Activated CD4-positive, alpha-beta T cell treated with anti-CD3 and anti-CD28 coated beads, Interleukin-2, amount 10 ng/mL, durations not matched to agents 7 days and 5 days (primary cell): ENCODE measurements at regions not wholly inside any gene's neighbourhood (a gene's known extent, or its start where the extent isn't known, plus 50 kb on each side); places are given as distances from the start of the nearest gene placed in this dataset.

Experiments used
- CTCF ChIA-PET: fragments of 350-600 bp; sonication (Branson Sonifier 250); formaldehyde crosslinking; loops from one replicate; lab custom pipeline; 2021; ENCODE audit warnings: antibody characterized with exemption; lab: Charles Lee
- POLR2A ChIA-PET: fragments of 350-600 bp; sonication (Branson Sonifier 250); formaldehyde crosslinking; loops from one replicate; lab custom pipeline; 2021; ENCODE audit warnings: antibody characterized with exemption; lab: Charles Lee
- DNase-seq: peaks from one replicate; pipeline ENCODE4 v3.0.0-alpha.2; 2020
- H3K27ac Mint-ChIP-seq: one replicate; pipeline ENCODE4 v1.8.0; 2021; ENCODE audit warnings: mild to moderate bottlenecking, moderate library complexity, mixed read lengths
- H3K27me3 Mint-ChIP-seq: one replicate; pipeline ENCODE4 v1.8.0; 2021; ENCODE audit warnings: mixed read lengths
- H3K36me3 Mint-ChIP-seq: one replicate; pipeline ENCODE4 v1.8.0; 2021; ENCODE audit warnings: low read depth, mixed read lengths
- H3K4me1 Mint-ChIP-seq: one replicate; pipeline ENCODE4 v1.8.0; 2021; ENCODE audit warnings: mixed read lengths
- H3K4me3 Mint-ChIP-seq: one replicate; pipeline ENCODE4 v1.8.0; 2021; ENCODE audit warnings: mild to moderate bottlenecking, moderate library complexity, mixed read lengths
- H3K9me3 Mint-ChIP-seq: one replicate; pipeline ENCODE4 v1.8.0; 2021; ENCODE audit warnings: mixed read lengths

DNA sequence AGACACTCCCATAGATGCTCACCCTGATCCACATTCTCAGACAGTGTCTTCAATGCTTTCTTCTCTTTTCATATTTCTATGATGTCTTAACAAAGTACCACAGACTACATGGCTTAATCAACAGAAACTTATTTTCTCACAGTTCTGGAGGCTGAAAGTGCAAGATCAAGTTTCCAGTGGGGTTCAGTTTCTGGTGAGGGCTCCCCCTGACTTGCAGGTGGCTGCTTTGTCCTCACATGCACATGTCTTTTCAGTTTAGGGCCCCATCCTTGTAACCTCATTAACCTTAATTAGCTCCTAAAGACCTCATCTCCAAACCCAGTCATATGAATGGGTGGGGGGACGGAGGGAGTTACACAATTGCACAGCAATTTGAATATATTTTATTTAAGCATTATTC lies 335.8 kb downstream of the AASDHPPT start:
- Mint-ChIP-seq H3K9me3 (peaks cover 3% of the 10 kb centered on the region), H3K27ac (no peak overlapping the region), H3K27me3 (no peaks in the 10 kb centered on the region), H3K36me3 (no peaks in the 10 kb centered on the region), H3K4me1 (no peaks in the 10 kb centered on the region), H3K4me3 (no peak overlapping the region)
- DNase-seq, result no peak
- CTCF ChIA-PET, result no interaction called here
- POLR2A ChIA-PET, result no interaction called here

DNA sequence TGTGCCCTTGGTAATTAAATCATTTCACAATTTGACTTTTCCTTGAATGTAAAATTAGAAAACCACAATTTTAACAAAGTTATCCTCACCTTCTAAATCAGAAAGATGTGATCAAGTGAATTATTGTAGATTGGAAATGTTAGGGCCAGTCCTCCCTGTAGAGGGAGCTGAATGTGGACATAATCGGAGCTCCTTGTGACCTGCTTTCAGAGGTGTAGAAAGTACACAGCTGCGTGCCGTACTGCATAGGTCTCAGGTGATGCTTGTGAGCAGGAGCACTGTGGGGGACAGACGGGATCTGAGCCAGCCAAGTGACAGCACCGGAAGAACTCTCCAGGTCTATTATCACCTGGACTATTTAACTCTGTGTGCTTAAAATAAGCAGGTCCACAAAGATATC lies 338.0 kb downstream of the AASDHPPT start:
- H3K4me1 Mint-ChIP-seq, result no peaks in the 10 kb centered on the region

DNA sequence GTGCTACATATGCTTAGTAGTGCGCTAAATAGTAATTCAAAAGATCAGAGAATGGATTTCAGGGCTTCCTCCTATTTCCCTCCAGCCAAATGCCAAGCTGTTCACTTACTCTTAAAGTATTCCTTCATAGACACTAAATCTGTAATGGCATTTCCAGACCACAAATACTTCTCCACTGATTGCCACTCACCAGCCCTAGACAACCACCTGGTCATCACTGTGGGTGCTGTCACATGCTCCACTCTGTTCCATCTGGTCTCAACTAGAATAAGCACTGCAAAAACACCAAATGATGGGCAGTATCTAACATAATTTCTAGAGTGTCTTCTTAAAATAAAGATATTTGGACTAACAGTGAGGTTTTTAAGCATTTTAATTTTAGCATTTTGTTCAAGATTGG lies 341.3 kb downstream of the AASDHPPT start:
- Mint-ChIP-seq H3K9me3 (peaks cover 3% of the 10 kb centered on the region), H3K4me1 (no peaks in the 10 kb centered on the region), H3K27me3 (no peaks in the 10 kb centered on the region), H3K36me3 (no peaks in the 10 kb centered on the region), H3K27ac (no peak overlapping the region), H3K4me3 (no peak overlapping the region)
- ChIA-PET CTCF (no interaction called here), POLR2A (no interaction called here)
- DNase-seq, result no peak

More for the DNA sequence above, 338.0 kb downstream of the AASDHPPT start:
- DNase-seq, result no peak
- Mint-ChIP-seq H3K9me3 (peaks cover 3% of the 10 kb centered on the region), H3K36me3 (no peaks in the 10 kb centered on the region), H3K27me3 (no peaks in the 10 kb centered on the region), H3K4me3 (no peak overlapping the region), H3K27ac (no peak overlapping the region)
- CTCF ChIA-PET, result no interaction called here
- POLR2A ChIA-PET, result no interaction called here

DNA sequence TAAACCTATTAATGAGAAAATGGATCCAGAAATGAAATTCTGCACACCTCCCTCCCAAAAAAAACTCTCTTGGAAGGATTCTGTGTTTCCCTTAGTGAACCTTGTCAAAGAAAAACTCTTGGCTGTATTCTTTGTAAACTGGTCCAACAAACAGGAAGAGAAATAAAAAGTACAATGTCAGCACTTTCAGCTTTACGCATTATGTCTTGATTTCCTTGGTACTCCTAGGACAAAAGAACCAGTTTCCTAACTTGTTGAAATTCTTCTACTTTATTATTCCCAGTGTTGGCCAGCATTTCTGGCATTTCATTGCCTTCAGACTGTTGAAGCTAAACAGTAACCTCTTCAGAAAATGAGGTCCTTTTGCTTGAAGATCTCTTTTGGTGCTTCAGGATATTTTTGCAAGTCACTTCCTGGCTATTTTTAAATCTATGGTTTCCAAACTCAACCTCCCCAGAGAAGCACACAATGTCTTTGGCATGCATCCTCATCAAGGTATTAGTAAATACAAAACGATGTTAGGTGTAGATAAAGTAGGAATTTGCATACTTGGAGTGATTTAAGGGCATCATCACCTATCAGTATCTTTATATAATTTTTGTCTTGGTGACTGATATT lies 342.7 kb downstream of the AASDHPPT start:
- DNase-seq, result no peak
- no peak overlapping the region for H3K4me3 Mint-ChIP-seq
- H3K9me3 Mint-ChIP-seq, result peaks cover 3% of the 10 kb centered on the region
- ChIA-PET CTCF (no interaction called here), POLR2A (no interaction called here)
- H3K27me3 Mint-ChIP-seq, result no peaks in the 10 kb centered on the region
- no peak overlapping the region for H3K27ac Mint-ChIP-seq
- no peaks in the 10 kb centered on the region for H3K36me3 Mint-ChIP-seq
- H3K4me1 Mint-ChIP-seq, result no peaks in the 10 kb centered on the region

DNA sequence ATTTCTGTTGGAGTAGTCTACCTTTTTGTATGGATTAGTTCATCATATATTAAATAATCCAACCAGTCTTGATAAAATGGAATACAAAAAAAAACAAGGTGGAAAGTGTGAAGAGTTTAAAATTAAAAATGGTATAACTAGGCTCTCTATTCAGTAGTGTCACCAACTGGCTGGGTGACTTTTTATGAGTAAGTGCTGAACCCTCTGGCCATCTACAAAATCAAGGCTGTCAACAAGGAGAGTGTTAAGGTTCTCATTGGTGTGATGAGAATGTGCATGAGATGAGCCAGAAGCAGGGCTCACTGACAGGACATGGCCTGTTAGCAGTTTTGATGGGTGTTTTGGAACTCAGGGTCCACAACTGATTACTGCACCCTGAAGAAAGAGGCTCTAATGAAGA lies 343.2 kb downstream of the AASDHPPT start:
- no peak overlapping the region for H3K27ac Mint-ChIP-seq
- no peaks in the 10 kb centered on the region for H3K4me1 Mint-ChIP-seq
- no peaks in the 10 kb centered on the region for H3K36me3 Mint-ChIP-seq
- ChIA-PET CTCF (no interaction called here), POLR2A (no interaction called here)
- H3K4me3 Mint-ChIP-seq, result no peak overlapping the region
- no peaks in the 10 kb centered on the region for H3K27me3 Mint-ChIP-seq
- H3K9me3 Mint-ChIP-seq, result peaks cover 3% of the 10 kb centered on the region
- no peak for DNase-seq

DNA sequence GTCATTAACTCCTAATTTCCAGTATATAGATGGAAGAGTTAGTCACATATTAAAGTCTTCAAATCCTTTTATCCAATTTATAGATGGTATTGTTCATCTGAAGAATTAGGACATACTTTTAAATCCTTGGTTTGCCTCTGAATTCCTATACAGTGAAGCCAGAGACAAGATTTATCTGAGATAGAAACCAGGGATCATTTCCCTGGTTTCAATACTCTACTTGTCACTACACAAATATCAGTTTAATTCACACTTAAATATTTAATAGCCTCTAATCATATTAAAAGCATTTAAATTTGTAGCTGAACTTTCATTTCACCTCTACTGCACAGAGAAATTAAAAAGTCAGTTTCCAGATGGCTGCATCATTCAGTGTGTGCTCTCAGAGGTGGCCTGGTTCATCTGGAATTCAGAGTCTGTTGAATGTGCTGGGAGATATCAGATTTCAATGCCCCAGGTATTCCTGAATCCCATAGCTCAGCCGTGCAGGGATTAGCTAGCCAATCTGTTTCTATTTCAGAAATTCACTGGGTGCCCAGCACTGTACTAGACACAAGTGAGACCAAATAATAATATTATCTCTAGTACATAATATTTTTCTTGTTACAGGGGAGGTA lies 344.3 kb downstream of the AASDHPPT start:
- DNase-seq, result no peak
- H3K27ac Mint-ChIP-seq, result no peak overlapping the region
- H3K36me3 Mint-ChIP-seq, result no peaks in the 10 kb centered on the region
- H3K4me1 Mint-ChIP-seq, result no peaks in the 10 kb centered on the region
- H3K4me3 Mint-ChIP-seq, result no peak overlapping the region
- no peaks in the 10 kb centered on the region for H3K9me3 Mint-ChIP-seq
- POLR2A ChIA-PET, result no interaction called here
- CTCF ChIA-PET, result no interaction called here
- no peaks in the 10 kb centered on the region for H3K27me3 Mint-ChIP-seq

DNA sequence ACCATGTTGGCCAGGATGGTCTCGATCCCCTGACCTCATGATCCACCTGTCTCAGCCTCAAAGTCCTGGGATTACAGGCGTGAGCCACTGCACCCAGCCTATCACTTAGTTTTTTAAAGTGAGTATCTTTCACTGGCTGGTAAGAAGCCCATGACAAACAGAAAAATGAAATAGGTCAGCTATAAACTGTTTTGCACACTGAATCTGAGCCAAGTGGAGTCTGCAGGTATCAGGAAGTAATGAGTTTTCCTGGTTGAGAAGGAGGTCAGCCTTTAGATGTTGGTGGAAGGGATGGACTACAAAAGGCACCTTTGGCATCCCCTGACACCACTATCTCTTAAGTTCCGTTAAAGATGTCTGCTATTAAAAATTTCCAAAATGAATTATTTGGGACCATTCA lies 345.1 kb downstream of the AASDHPPT start:
- ChIA-PET CTCF (no interaction called here), POLR2A (no interaction called here)
- DNase-seq, result no peak
- H3K36me3 Mint-ChIP-seq, result no peaks in the 10 kb centered on the region
- H3K4me1 Mint-ChIP-seq, result no peaks in the 10 kb centered on the region
- no peak overlapping the region for H3K27ac Mint-ChIP-seq
- H3K4me3 Mint-ChIP-seq, result no peak overlapping the region
- H3K9me3 Mint-ChIP-seq, result no peaks in the 10 kb centered on the region
- no peaks in the 10 kb centered on the region for H3K27me3 Mint-ChIP-seq

DNA sequence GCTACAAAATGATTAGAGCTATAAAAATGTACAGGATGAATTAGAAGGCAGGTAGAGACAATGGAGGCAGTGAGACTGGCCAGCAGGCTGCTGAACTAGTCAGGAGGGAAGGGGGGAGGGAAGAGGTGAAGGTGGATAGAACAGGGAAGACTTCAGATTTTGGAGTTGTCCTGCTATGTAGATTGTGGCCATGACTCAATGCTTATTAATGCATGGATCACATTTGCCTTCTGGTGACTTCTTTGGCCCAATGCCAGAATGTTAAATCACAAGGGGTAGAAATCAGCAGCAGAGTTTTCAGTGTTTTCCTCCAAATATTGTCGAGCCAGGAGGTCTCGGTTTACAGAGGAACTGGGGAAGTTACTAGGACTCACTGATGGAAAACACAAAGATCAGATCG lies 346.6 kb downstream of the AASDHPPT start:
- no peaks in the 10 kb centered on the region for H3K9me3 Mint-ChIP-seq
- ChIA-PET CTCF (no interaction called here), POLR2A (no interaction called here)
- H3K36me3 Mint-ChIP-seq, result no peaks in the 10 kb centered on the region
- no peak overlapping the region for H3K27ac Mint-ChIP-seq
- no peaks in the 10 kb centered on the region for H3K4me1 Mint-ChIP-seq
- no peak for DNase-seq
- no peaks in the 10 kb centered on the region for H3K27me3 Mint-ChIP-seq
- no peak overlapping the region for H3K4me3 Mint-ChIP-seq

DNA sequence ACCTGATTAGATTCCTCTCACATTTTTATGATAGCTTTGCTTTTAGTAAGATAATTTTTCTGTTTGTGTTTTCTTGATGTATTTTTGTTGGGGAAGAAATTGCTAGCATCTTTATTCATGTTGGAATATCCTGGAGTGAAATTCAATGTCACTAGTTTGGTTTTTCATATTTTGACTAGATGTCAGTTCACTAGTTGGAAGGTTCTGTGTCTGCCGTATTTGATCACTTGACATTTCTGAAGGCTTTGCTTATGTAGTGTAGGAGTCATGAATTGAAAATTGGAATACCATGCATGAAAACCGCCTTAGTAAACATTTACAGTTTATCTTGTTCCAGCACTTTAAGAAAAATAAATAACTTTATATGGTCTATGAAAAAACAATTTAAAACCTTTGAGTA lies 348.4 kb downstream of the AASDHPPT start:
- Mint-ChIP-seq H3K27ac (no peak overlapping the region), H3K9me3 (no peaks in the 10 kb centered on the region), H3K4me1 (no peaks in the 10 kb centered on the region), H3K36me3 (no peaks in the 10 kb centered on the region), H3K27me3 (no peaks in the 10 kb centered on the region), H3K4me3 (no peak overlapping the region)
- ChIA-PET CTCF (no interaction called here), POLR2A (no interaction called here)
- no peak for DNase-seq

DNA sequence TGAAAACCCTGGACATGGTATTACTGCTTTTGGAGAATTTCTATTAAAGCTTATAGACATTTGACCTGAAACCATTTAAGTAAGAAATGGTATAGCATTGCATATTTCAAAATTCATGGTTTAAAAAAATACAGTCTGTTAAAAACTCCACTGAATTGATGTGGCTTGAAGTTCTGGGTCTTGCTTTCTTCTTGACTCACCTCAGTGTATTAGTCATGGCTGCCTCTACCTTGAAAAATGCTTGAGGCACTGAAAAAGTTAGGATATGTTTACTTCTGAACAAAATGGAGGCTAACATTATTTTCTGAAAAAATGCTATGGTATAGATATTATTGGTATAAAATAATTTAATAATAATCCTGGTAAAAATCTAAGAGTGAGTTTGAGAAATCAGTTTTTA lies 349.2 kb downstream of the AASDHPPT start:
- DNase-seq, result no peak
- CTCF ChIA-PET, result no interaction called here
- H3K36me3 Mint-ChIP-seq, result no peaks in the 10 kb centered on the region
- H3K4me3 Mint-ChIP-seq, result no peak overlapping the region
- H3K27ac Mint-ChIP-seq, result no peak overlapping the region
- H3K9me3 Mint-ChIP-seq, result no peaks in the 10 kb centered on the region
- POLR2A ChIA-PET, result no interaction called here
- H3K27me3 Mint-ChIP-seq, result no peaks in the 10 kb centered on the region
- no peaks in the 10 kb centered on the region for H3K4me1 Mint-ChIP-seq

DNA sequence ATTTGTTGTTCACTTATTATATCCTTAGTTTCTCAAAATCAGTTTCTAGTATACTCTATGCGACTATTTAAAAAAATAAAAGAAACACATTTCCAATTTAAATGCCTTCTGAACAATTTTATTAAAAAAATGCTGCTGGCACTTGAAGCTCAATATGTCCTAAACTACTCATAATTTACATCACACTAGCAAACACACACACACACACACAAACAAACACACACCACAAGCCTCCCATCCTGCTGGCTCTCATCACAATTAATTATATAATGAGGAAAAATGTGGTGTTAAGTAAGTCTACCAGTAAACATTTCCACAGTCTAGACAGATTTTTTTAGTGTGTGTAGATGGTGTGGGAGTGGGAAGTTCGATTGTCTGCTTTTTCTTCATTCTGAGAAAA lies 350.3 kb downstream of the AASDHPPT start:
- Mint-ChIP-seq H3K36me3 (no peaks in the 10 kb centered on the region), H3K27ac (no peak overlapping the region), H3K4me3 (no peak overlapping the region), H3K4me1 (no peaks in the 10 kb centered on the region), H3K9me3 (no peaks in the 10 kb centered on the region), H3K27me3 (no peaks in the 10 kb centered on the region)
- POLR2A ChIA-PET, result no interaction called here
- CTCF ChIA-PET, result no interaction called here
- no peak for DNase-seq

DNA sequence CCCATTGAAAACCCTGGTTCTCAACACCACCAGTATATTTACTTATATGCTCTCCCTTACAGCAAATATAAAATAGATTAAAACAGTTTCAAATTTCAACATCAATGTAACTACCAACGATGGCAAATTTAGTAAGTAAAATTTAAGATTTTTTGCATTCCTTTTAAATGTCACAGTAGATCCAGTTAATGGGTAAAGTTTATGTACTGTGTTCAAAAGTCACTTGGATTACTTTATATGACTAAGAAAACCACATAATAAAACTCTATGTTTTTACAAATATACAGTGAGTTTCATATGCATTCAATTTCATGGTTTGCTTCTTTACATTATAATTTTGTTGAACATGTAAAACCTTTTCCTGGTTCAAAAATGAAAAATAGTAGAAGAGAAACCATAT lies 364.6 kb downstream of the AASDHPPT start:
- POLR2A ChIA-PET, result no interaction called here
- H3K27me3 Mint-ChIP-seq, result no peaks in the 10 kb centered on the region
- CTCF ChIA-PET, result no interaction called here

DNA sequence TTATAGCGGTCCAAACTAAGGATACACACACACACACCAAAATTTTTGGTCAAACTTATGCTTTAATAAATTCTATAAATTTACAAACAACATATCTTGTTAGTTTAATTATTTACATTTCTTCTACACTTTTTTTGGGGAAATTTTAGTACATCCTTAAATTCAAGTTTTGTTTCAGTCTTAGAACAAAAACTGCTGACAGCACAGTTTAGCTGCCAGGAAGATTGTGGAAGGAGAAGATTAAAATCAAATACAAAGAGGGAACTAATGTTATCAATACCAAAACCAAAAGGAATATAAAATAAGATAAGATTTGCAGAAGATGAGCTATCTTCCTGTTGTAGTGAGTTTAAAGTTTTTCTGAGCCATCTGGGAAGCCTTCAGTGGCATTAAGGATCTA lies 368.8 kb downstream of the AASDHPPT start:
- POLR2A ChIA-PET, result no interaction called here
- CTCF ChIA-PET, result no interaction called here
- H3K4me1 Mint-ChIP-seq, result no peaks in the 10 kb centered on the region

More for the DNA sequence above, 364.6 kb downstream of the AASDHPPT start:
- Mint-ChIP-seq H3K27ac (no peak overlapping the region), H3K4me3 (no peak overlapping the region), H3K4me1 (no peaks in the 10 kb centered on the region), H3K9me3 (no peaks in the 10 kb centered on the region), H3K36me3 (no peaks in the 10 kb centered on the region)
- no peak for DNase-seq

DNA sequence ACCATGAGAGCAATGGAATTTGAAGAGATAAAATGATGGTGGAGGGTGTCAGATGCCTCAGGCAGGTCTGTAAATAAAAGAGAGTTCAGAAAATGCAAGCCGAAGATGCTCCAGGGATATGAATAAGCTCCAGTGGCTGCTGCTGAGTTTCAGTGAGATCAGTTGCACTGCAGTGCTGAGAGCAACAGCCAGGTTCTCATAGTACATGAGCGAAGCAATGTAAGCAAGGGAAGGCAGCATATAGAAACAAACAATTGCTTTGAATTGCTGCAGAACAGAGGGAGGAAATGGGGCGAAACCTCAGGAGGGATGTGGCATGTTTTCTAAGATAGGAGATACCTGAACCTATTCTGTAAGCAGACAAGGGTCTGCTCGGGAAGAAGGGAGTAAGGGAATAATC lies 369.5 kb downstream of the AASDHPPT start:
- Mint-ChIP-seq H3K4me3 (no peak overlapping the region), H3K9me3 (peaks cover 5% of the 10 kb centered on the region), H3K4me1 (no peaks in the 10 kb centered on the region), H3K36me3 (no peaks in the 10 kb centered on the region), H3K27me3 (no peaks in the 10 kb centered on the region), H3K27ac (no peak overlapping the region)
- ChIA-PET CTCF (no interaction called here), POLR2A (no interaction called here)
- DNase-seq, result no peak

More for the DNA sequence above, 368.8 kb downstream of the AASDHPPT start:
- DNase-seq, result no peak
- peaks cover 5% of the 10 kb centered on the region for H3K9me3 Mint-ChIP-seq
- no peak overlapping the region for H3K27ac Mint-ChIP-seq
- no peaks in the 10 kb centered on the region for H3K27me3 Mint-ChIP-seq
- no peak overlapping the region for H3K4me3 Mint-ChIP-seq
- H3K36me3 Mint-ChIP-seq, result no peaks in the 10 kb centered on the region
